GM12892 (cell line): ENCODE measurements at regions not wholly inside any gene's neighbourhood (a gene's known extent, or its start where the extent isn't known, plus 50 kb on each side); places are given as distances from the start of the nearest gene placed in this dataset.

ENCODE experiments used
- POLR2AphosphoS5 ChIP-seq: IDR thresholded peaks from 2 replicates; pipeline ENCODE4 v1.6.1; 2011; ENCODE audit warnings: low read depth, low read length, control low read depth
- TAF1 ChIP-seq: IDR thresholded peaks from 2 replicates; pipeline ENCODE4 v1.6.1; 2011; ENCODE audit warnings: low read depth, mild to moderate bottlenecking, control low read depth, low read length, borderline replicate concordance

GRCh38 chr5:3931976-3932375, 336.3 kb downstream of the IRX1 start:
- no peak for TF ChIP-seq POLR2AphosphoS5
- no peak for TF ChIP-seq TAF1
